Aorta (tissue), 5 donors: ENCODE measurements at regions not wholly inside any gene's neighbourhood (a gene's known extent, or its start where the extent isn't known, plus 50 kb on each side); places are given as distances from the start of the nearest gene placed in this dataset.
"Not testable (repeated sequence)": the region's sequence is repeated elsewhere in the genome, so short reads cannot be mapped to it uniquely, and the experiment has no call there.

ENCODE experiments used
- ATAC-seq: fragments of 200-7000 bp; cut with Tn5 transposase; one replicate; pipeline ENCODE4 v1.9.1; 2022; ENCODE audit warnings: moderate library complexity; ENCODE audit not compliant: low FRiP score
- DNase-seq, 2 donors: peaks; one replicate each; pipeline ENCODE4 v3.0.0-alpha.2; 2020
- H3K27ac ChIP-seq, 2 donors: one replicate each; pipeline ENCODE4 v1.5.1; 2013; ENCODE audit warnings: low read length in 2 of 2, mild to moderate bottlenecking in 2 of 2, moderate library complexity in 2 of 2, control low read depth in 1 of 2, inconsistent platforms in 1 of 2, low read depth in 1 of 2
- H3K27me3 ChIP-seq, 2 donors: one replicate each; pipeline ENCODE4 v1.6.1; 2013; ENCODE audit warnings: control low read depth in 1 of 2, low read length in 1 of 2, mild to moderate bottlenecking in 1 of 2, moderate library complexity in 1 of 2; ENCODE audit not compliant: insufficient read depth in 2 of 2, control insufficient read depth in 1 of 2
- H3K36me3 ChIP-seq, 2 donors: one replicate each; pipeline ENCODE4 v1.6.1; 2013; ENCODE audit warnings: control low read depth in 1 of 2, low read length in 1 of 2, mild to moderate bottlenecking in 1 of 2; ENCODE audit not compliant: insufficient read depth in 2 of 2, control insufficient read depth in 1 of 2
- H3K4me1 ChIP-seq, 2 donors: one replicate each; pipeline ENCODE4 v1.6.1; 2013; ENCODE audit warnings: low read length in 2 of 2, control low read depth in 1 of 2, mild to moderate bottlenecking in 1 of 2, moderate library complexity in 1 of 2; ENCODE audit not compliant: insufficient read depth in 2 of 2, control insufficient read depth in 1 of 2
- H3K4me3 ChIP-seq, 2 donors: one replicate each; pipeline ENCODE4 v1.5.1; 2013; ENCODE audit warnings: low read length in 2 of 2, control low read depth in 1 of 2, mild to moderate bottlenecking in 1 of 2
- H3K9me3 ChIP-seq: one replicate; pipeline ENCODE4 v1.6.1; 2013; ENCODE audit warnings: mild to moderate bottlenecking, low read length; ENCODE audit not compliant: control insufficient read depth
- WGBS, 2 donors: extraction: QIAGEN DNeasy Blood & Tissue Kit; methylation state at CpG; one replicate each; pipeline ENCODE4 v1.1.7; 2013; 5-methylcytosine and 5-hydroxymethylcytosine counted together
- intact Hi-C, 2 donors: fragments of 100-400 bp; cut with DNase I; formaldehyde crosslinking; loops; one replicate each; pipeline versions ENCODE4 v1.14.2 to v1.15.0; 2022
- donor health status: healthy with polysubstance abuse.
- donor health status: Bipolar disorder and iron deficiency.
- donor health status: DM: no; HTN: no; CAD: no.
- donor health status: DM: no; HTN: no; CAD: no.
- donor health status: DM: yes; HTN: yes; CAD: no.

DNA sequence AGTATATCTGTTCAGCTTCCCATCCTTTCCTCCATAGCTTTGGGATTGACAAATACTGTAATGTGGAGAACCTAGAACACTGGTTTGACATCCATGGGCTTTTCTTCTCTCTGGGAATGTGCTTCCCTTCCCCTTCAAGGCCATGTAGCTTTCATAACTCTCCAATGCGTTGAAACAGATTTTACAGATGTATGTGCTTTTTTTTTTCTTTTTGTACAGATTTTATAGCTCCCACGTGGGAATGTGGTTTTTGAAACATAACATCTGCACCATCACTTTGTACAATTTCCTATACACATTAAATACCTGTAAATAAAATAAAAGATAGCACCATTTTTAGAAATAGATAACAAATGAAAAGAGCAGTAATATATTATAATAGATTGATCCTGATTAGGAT is 138.5 kb upstream of the TMPRSS15 start:
- no peak for DNase-seq
- Histone ChIP-seq H3K27ac (no peak overlapping the region), H3K9me3 (no peaks in the 10 kb centered on the region), H3K4me3 (no peak overlapping the region), H3K27me3 (no peaks in the 10 kb centered on the region), H3K4me1 (no peaks in the 10 kb centered on the region), H3K36me3 (no peaks in the 10 kb centered on the region)
- intact Hi-C loops = no loop called here
- ATAC-seq = no peak
- 54 to 59% methylated on average over 2 of the region's 2 CpGs for WGBS, 2 donors

GRCh38 chr21:18545908-18546307 is 142.3 kb upstream of the TMPRSS15 start:
- H3K4me1 ChIP-seq = no peaks in the 10 kb centered on the region
- DNase-seq (no peak), ATAC-seq (no peak)
- H3K9me3 ChIP-seq = no peaks in the 10 kb centered on the region
- H3K27ac ChIP-seq = no peak overlapping the region
- no peak overlapping the region for H3K4me3 ChIP-seq
- H3K36me3 ChIP-seq = no peaks in the 10 kb centered on the region
- intact Hi-C loops = no loop called here
- WGBS, 2 donors = 66 to 70% methylated on average over 1 of the region's 1 CpG
- no peaks in the 10 kb centered on the region for H3K27me3 ChIP-seq

DNA sequence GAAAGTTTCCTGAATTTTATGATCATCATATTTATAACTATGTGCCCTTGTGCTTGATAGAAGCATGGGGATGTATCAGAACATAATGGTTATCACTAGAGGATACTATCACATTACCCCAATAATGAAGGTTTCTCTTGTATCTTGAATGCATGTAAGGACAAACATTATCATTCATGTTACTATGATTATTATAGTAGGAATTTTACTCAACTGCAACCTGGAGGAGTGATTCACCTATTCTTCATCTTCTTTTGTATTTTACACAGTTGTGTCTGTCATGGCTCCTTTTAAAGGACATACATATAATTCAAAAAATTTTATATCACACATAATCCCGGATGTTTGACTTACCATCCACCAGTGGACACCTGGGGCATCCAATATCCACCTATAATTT is 143.8 kb upstream of the TMPRSS15 start:
- Histone ChIP-seq H3K27ac (no peak overlapping the region), H3K4me1 (no peaks in the 10 kb centered on the region), H3K27me3 (no peaks in the 10 kb centered on the region), H3K4me3 (no peak overlapping the region), H3K36me3 (no peaks in the 10 kb centered on the region), H3K9me3 (no peaks in the 10 kb centered on the region)
- intact Hi-C loops = no loop called here
- ATAC-seq (no peak), DNase-seq (no peak)
- 73 to 87% methylated on average over 1 of the region's 1 CpG for WGBS, 2 donors

DNA sequence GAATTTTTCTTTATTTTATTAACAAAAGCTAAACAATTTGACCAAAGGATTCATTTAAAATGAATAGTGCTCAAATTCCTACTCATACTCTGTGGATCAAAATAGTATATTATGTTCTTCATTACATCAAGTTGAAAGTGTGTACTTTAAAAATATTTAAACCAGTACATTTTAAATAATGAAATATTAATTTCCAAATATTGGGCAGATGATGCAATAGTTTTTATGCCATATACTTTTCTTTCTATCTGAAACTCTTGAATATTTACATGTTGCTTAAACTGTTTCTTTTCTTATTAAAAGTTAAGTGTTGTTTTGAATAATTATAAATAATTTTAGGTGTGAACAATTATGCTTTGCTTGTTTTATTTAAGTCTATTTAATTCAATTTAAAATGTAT is 144.7 kb upstream of the TMPRSS15 start:
- H3K27me3 ChIP-seq = no peaks in the 10 kb centered on the region
- H3K36me3 ChIP-seq = no peaks in the 10 kb centered on the region
- no peak overlapping the region for H3K4me3 ChIP-seq
- no peak for ATAC-seq
- intact Hi-C loops = no loop called here
- H3K4me1 ChIP-seq = no peaks in the 10 kb centered on the region
- no peaks in the 10 kb centered on the region for H3K9me3 ChIP-seq
- no peak for DNase-seq
- H3K27ac ChIP-seq = no peak overlapping the region

GRCh38 chr21:18549214-18549905 is 145.8 kb upstream of the TMPRSS15 start:
- Histone ChIP-seq H3K4me3 (no peak overlapping the region), H3K27ac (no peak overlapping the region), H3K9me3 (no peaks in the 10 kb centered on the region), H3K36me3 (no peaks in the 10 kb centered on the region), H3K4me1 (no peaks in the 10 kb centered on the region), H3K27me3 (no peaks in the 10 kb centered on the region)
- ATAC-seq (no peak), DNase-seq (no peak)
- intact Hi-C loops = no loop called here
- 41 to 45% methylated on average over 4 of the region's 4 CpGs for WGBS, 2 donors

- Histone ChIP-seq H3K4me3 (no peak overlapping the region), H3K36me3 (no peaks in the 10 kb centered on the region), H3K27me3 (no peaks in the 10 kb centered on the region), H3K4me1 (no peaks in the 10 kb centered on the region), H3K9me3 (no peaks in the 10 kb centered on the region), H3K27ac (no peak overlapping the region)
- WGBS, 2 donors = 93 to 96% methylated on average over 3 of the region's 3 CpGs
- ATAC-seq (no peak), DNase-seq (no peak)
- intact Hi-C loops = no loop called here
Observed at GRCh38 chr21:18550361-18550760, 146.8 kb upstream of the TMPRSS15 start.

- Histone ChIP-seq H3K27me3 (no peaks in the 10 kb centered on the region), H3K9me3 (no peaks in the 10 kb centered on the region), H3K4me3 (no peak overlapping the region), H3K36me3 (no peaks in the 10 kb centered on the region), H3K4me1 (no peaks in the 10 kb centered on the region), H3K27ac (no peak overlapping the region)
- ATAC-seq (no peak), DNase-seq (no peak)
- WGBS, 2 donors = 48 to 64% methylated on average over 2 of the region's 2 CpGs
- intact Hi-C loops = no loop called here
Observed at GRCh38 chr21:18553786-18554185, 150.2 kb upstream of the TMPRSS15 start.

DNA sequence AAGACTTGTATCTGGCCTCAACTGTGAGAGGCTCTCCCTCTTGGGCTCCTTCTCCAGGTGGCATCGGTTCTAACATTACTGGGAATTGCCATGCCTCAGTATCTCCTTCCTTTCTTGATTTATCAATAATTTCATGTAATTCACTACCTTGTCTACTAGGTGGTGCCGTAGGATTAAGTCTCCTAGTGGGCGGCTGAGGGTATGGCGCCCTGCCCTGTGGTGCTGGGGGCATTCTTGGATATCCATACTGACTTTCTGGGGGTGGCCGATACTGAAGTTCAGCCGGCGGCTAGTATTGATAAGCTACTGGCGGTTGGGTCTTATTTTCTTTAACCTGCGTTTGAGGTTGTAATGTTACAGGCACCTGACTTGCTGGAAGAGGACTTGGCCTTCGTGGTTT is 164.2 kb upstream of the TMPRSS15 start:
- H3K4me1 ChIP-seq, H3K36me3 ChIP-seq, H3K9me3 ChIP-seq, H3K4me3 ChIP-seq, H3K27me3 ChIP-seq, DNase-seq, intact Hi-C loops, ATAC-seq, H3K27ac ChIP-seq: not testable (repeated sequence)
- 92 to 95% methylated on average over 9 to 10 of the region's 10 CpGs for WGBS, 2 donors

GRCh38 chr21:18588001-18588662 is 184.5 kb upstream of the TMPRSS15 start:
- H3K27me3 ChIP-seq = no peaks in the 10 kb centered on the region
- 76 to 77% methylated on average over 4 of the region's 4 CpGs for WGBS, 2 donors
- no peaks in the 10 kb centered on the region for H3K36me3 ChIP-seq

More at GRCh38 chr21:18588001-18588662, 184.5 kb upstream of the TMPRSS15 start:
- H3K4me1 ChIP-seq = no peaks in the 10 kb centered on the region
- H3K9me3 ChIP-seq = no peaks in the 10 kb centered on the region
- H3K27ac ChIP-seq = no peak overlapping the region
- DNase-seq (no peak), ATAC-seq (no peak)
- no peak overlapping the region for H3K4me3 ChIP-seq
- intact Hi-C loops = no loop called here
